Parathyroid adenoma (tissue), 2 donors: ENCODE measurements at regions not wholly inside any gene's neighbourhood (a gene's known extent, or its start where the extent isn't known, plus 50 kb on each side); places are given as distances from the start of the nearest gene placed in this dataset.

Experiments used
- H2AFZ ChIP-seq: fragments of 300-600 bp; sonication (generic); one replicate; pipeline ENCODE4 v1.7.0; 2017; ENCODE audit warnings: antibody characterized with exemption, mild to moderate bottlenecking
- H3K27ac ChIP-seq: fragments of 300-600 bp; sonication (generic); one replicate; pipeline ENCODE4 v1.7.0; 2017
- H3K27me3 ChIP-seq: fragments of 300-600 bp; sonication (generic); one replicate; pipeline ENCODE4 v1.7.0; 2017; ENCODE audit warnings: low read length; ENCODE audit not compliant: control insufficient read depth, insufficient read depth
- H3K36me3 ChIP-seq: fragments of 300-600 bp; sonication (generic); one replicate; pipeline ENCODE4 v1.7.0; 2017; ENCODE audit warnings: low read length; ENCODE audit not compliant: control insufficient read depth, insufficient read depth
- H3K4me1 ChIP-seq: fragments of 300-600 bp; sonication (generic); one replicate; pipeline ENCODE4 v1.7.0; 2017; ENCODE audit warnings: control low read depth
- H3K4me2 ChIP-seq: fragments of 300-600 bp; sonication (generic); one replicate; pipeline ENCODE4 v1.7.0; 2017; ENCODE audit warnings: low read length
- H3K4me3 ChIP-seq: fragments of 300-600 bp; sonication (generic); one replicate; pipeline ENCODE4 v1.7.0; 2017; ENCODE audit warnings: low read depth, low read length
- H3K79me2 ChIP-seq: fragments of 300-600 bp; sonication (generic); one replicate; pipeline ENCODE4 v1.7.0; 2017; ENCODE audit warnings: control low read depth
- H3K9ac ChIP-seq: fragments of 300-600 bp; sonication (generic); one replicate; pipeline ENCODE4 v1.7.0; 2017; ENCODE audit warnings: mild to moderate bottlenecking
- H3K9me3 ChIP-seq: fragments of 300-600 bp; sonication (generic); one replicate; pipeline ENCODE4 v1.7.0; 2017; ENCODE audit warnings: low read length; ENCODE audit not compliant: control insufficient read depth
- CTCF ChIP-seq: fragments of 300-600 bp; sonication (generic); IDR thresholded peaks from one replicate; pipeline ENCODE4 v1.7.0; 2017; ENCODE audit warnings: antibody characterized with exemption, mild to moderate bottlenecking
- donor health status: primary hyperparathyroidism.

DNA sequence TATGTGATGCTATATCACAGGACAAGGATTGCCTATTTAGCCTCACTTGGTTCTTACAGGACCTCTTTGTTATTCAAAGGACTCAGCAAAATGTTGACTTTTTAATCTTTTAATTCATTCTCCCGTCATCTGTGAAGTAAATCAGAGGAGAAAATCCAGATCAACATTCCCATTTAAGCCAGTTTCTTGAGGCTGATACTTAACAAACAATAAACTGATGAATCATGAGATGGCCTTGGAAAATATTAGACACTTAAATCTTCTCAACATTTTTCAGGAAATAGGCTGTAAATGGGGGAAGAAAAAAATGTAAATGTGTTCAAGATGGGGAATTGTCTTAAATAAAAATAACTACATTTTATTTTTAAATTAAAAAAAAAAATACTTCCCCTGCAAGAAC lies 55.9 kb upstream of the UBR2 start:
- H3K9me3 ChIP-seq: no peaks in the 10 kb centered on the region
- H3K4me3 ChIP-seq: no peak overlapping the region
- H3K27me3 ChIP-seq: no peaks in the 10 kb centered on the region
- no peak overlapping the region for H3K9ac ChIP-seq
- H3K27ac ChIP-seq: no peak overlapping the region
- peaks cover 6% of the 10 kb centered on the region for H3K4me1 ChIP-seq
- H3K79me2 ChIP-seq: no peaks in the 10 kb centered on the region
- no peak overlapping the region for H3K4me2 ChIP-seq
- H2AFZ ChIP-seq: no peak overlapping the region
- no peaks in the 10 kb centered on the region for H3K36me3 ChIP-seq
- no peak for TF ChIP-seq CTCF

GRCh38 chr6:42507195-42507594 lies 55.5 kb upstream of the TRERF1 start:
- Histone ChIP-seq H3K4me1 (peaks cover 1% of the 10 kb centered on the region), H3K9me3 (no peaks in the 10 kb centered on the region), H3K27me3 (no peaks in the 10 kb centered on the region), H3K36me3 (no peaks in the 10 kb centered on the region), H2AFZ (no peak overlapping the region), H3K4me3 (no peak overlapping the region), H3K9ac (no peak overlapping the region), H3K27ac (no peak overlapping the region), H3K79me2 (no peaks in the 10 kb centered on the region), H3K4me2 (no peak overlapping the region)
- TF ChIP-seq CTCF: no peak

- Histone ChIP-seq H3K79me2 (no peaks in the 10 kb centered on the region), H3K9me3 (no peaks in the 10 kb centered on the region), H3K4me3 (no peak overlapping the region), H3K27me3 (no peaks in the 10 kb centered on the region), H3K36me3 (no peaks in the 10 kb centered on the region), H3K4me2 (no peak overlapping the region), H2AFZ (no peak overlapping the region), H3K4me1 (no peaks in the 10 kb centered on the region), H3K27ac (no peak overlapping the region), H3K9ac (no peak overlapping the region)
- TF ChIP-seq CTCF: no peak
Observed at GRCh38 chr6:42506070-42506469, 54.3 kb upstream of the TRERF1 start.

GRCh38 chr6:42505385-42505718 lies 53.6 kb upstream of the TRERF1 start:
- no peak for TF ChIP-seq CTCF
- Histone ChIP-seq H2AFZ (no peak overlapping the region), H3K79me2 (no peaks in the 10 kb centered on the region), H3K4me2 (no peak overlapping the region), H3K9ac (no peak overlapping the region), H3K27ac (no peak overlapping the region), H3K4me3 (no peak overlapping the region), H3K27me3 (no peaks in the 10 kb centered on the region), H3K4me1 (no peaks in the 10 kb centered on the region), H3K36me3 (no peaks in the 10 kb centered on the region), H3K9me3 (no peaks in the 10 kb centered on the region)

DNA sequence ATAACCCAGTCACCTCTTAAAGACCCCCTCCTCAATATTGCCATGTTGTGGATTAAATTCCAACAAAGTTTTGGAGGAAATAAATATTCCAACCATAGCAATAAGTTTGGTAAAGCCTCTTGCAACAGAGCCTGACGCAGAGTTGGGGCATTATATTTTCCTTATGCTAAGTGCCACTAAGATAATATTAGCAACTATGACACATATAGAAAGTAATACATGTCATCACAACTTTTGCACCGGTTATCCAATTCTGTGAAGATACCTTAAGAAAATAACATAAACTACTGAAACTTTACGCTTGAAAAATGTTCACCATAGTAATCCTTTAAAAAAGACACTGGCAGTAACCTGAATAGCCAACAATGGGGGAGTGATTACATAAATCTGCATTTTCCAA lies 52.2 kb upstream of the TRERF1 start:
- Histone ChIP-seq H3K4me1 (no peaks in the 10 kb centered on the region), H3K9me3 (no peaks in the 10 kb centered on the region), H3K4me3 (no peak overlapping the region), H3K9ac (no peak overlapping the region), H3K27me3 (no peaks in the 10 kb centered on the region), H2AFZ (no peak overlapping the region), H3K36me3 (no peaks in the 10 kb centered on the region), H3K79me2 (no peaks in the 10 kb centered on the region), H3K27ac (no peak overlapping the region), H3K4me2 (no peak overlapping the region)
- TF ChIP-seq CTCF: no peak
